H9 (cell line): ENCODE measurements at regions not wholly inside any gene's neighbourhood (a gene's known extent, or its start where the extent isn't known, plus 50 kb on each side); places are given as distances from the start of the nearest gene placed in this dataset.

Source experiments
- DNase-seq: peaks from one replicate; pipeline ENCODE4 v3.0.0-alpha.2; 2017
- H2AFZ ChIP-seq: one replicate; pipeline ENCODE4 v1.6.1; 2013; ENCODE audit warnings: mild to moderate bottlenecking, low read length, control low read depth, moderate library complexity
- H2AK5ac ChIP-seq: 2 replicates; pipeline ENCODE4 v1.6.1; 2013; ENCODE audit warnings: low read length, control low read depth, mixed read lengths; ENCODE audit not compliant: insufficient read length
- H2BK120ac ChIP-seq: one replicate; pipeline ENCODE4 v1.6.1; 2013; ENCODE audit warnings: low read depth, mild to moderate bottlenecking, low read length, control low read depth, inconsistent platforms; ENCODE audit not compliant: poor library complexity, severe bottlenecking
- H2BK12ac ChIP-seq: 2 replicates; pipeline ENCODE4 v1.6.1; 2013; ENCODE audit warnings: low read length, control low read depth, mixed read lengths, low read depth; ENCODE audit not compliant: insufficient read length
- H2BK15ac ChIP-seq: 2 replicates; pipeline ENCODE4 v1.6.1; 2013; ENCODE audit warnings: low read depth, low read length, control low read depth
- H2BK20ac ChIP-seq: one replicate; pipeline ENCODE4 v1.6.1; 2013; ENCODE audit warnings: low read depth, mild to moderate bottlenecking, low read length, control low read depth, inconsistent platforms; ENCODE audit not compliant: poor library complexity, severe bottlenecking
- H2BK5ac ChIP-seq: 2 replicates; pipeline ENCODE4 v1.6.1; 2013; ENCODE audit warnings: low read length, control low read depth, mixed read lengths; ENCODE audit not compliant: insufficient read length
- H3K14ac ChIP-seq: 2 replicates; pipeline ENCODE4 v1.6.1; 2013; ENCODE audit warnings: low read length, control low read depth; ENCODE audit not compliant: insufficient read depth
- H3K18ac ChIP-seq: 2 replicates; pipeline ENCODE4 v1.6.1; 2013; ENCODE audit warnings: low read depth, mild to moderate bottlenecking, mixed read lengths, low read length, control low read depth; ENCODE audit not compliant: insufficient read length
- H3K23ac ChIP-seq: 2 replicates; pipeline ENCODE4 v1.6.1; 2013; ENCODE audit warnings: low read length, control low read depth, mixed read lengths, low read depth; ENCODE audit not compliant: insufficient read length
- H3K23me2 ChIP-seq: 2 replicates; pipeline ENCODE4 v1.6.1; 2013; ENCODE audit warnings: low read depth, mild to moderate bottlenecking, mixed read lengths, low read length, control low read depth; ENCODE audit not compliant: insufficient read length, poor library complexity, severe bottlenecking
- H3K27ac ChIP-seq: 2 replicates; pipeline ENCODE4 v1.5.1; 2013; ENCODE audit warnings: low read length, control low read depth, mixed read lengths, low read depth; ENCODE audit not compliant: insufficient read length
- H3K27me3 ChIP-seq: 2 replicates; pipeline ENCODE4 v1.6.1; 2013; ENCODE audit warnings: low read length, control low read depth, inconsistent platforms; ENCODE audit not compliant: insufficient read depth
- H3K4ac ChIP-seq: 2 replicates; pipeline ENCODE4 v1.6.1; 2013; ENCODE audit warnings: low read depth, mild to moderate bottlenecking, control low read depth, inconsistent platforms, low read length, moderate library complexity
- H3K4me1 ChIP-seq: 2 replicates; pipeline ENCODE4 v1.6.1; 2013; ENCODE audit warnings: low read length, control low read depth, inconsistent platforms; ENCODE audit not compliant: insufficient read depth
- H3K4me2 ChIP-seq: 2 replicates; pipeline ENCODE4 v1.6.1; 2013; ENCODE audit warnings: low read length, control low read depth, mixed read lengths; ENCODE audit not compliant: insufficient read length, insufficient read depth
- H3K56ac ChIP-seq: 2 replicates; pipeline ENCODE4 v1.6.1; 2013; ENCODE audit warnings: low read depth, mild to moderate bottlenecking, mixed read lengths, low read length, control low read depth; ENCODE audit not compliant: insufficient read length
- H3K79me1 ChIP-seq: 2 replicates; pipeline ENCODE4 v1.6.1; 2013; ENCODE audit warnings: low read depth, mild to moderate bottlenecking, moderate library complexity, low read length, control low read depth, inconsistent platforms; ENCODE audit not compliant: insufficient read depth, poor library complexity, severe bottlenecking
- H3K79me2 ChIP-seq: 2 replicates; pipeline ENCODE4 v1.6.1; 2013; ENCODE audit warnings: low read length, control low read depth, inconsistent platforms; ENCODE audit not compliant: insufficient read depth
- H3K9ac ChIP-seq: 2 replicates; pipeline ENCODE4 v1.6.1; 2013; ENCODE audit warnings: low read length, control low read depth, mixed read lengths; ENCODE audit not compliant: insufficient read length; ENCODE audit errors: extremely low read depth
- H3K9me3 ChIP-seq: one replicate; pipeline ENCODE4 v1.6.1; 2013; ENCODE audit warnings: low read depth, low read length, inconsistent platforms; ENCODE audit not compliant: control insufficient read depth
- H3T11ph ChIP-seq: one replicate; pipeline ENCODE4 v1.6.1; 2013; ENCODE audit warnings: mild to moderate bottlenecking, low read length, control low read depth, inconsistent platforms
- H4K20me1 ChIP-seq: one replicate; pipeline ENCODE4 v1.6.1; 2013; ENCODE audit not compliant: control insufficient read depth, insufficient read length, insufficient read depth
- H4K5ac ChIP-seq: 2 replicates; pipeline ENCODE4 v1.6.1; 2013; ENCODE audit warnings: low read depth, mild to moderate bottlenecking, mixed read lengths, low read length, control low read depth; ENCODE audit not compliant: insufficient read length
- H4K8ac ChIP-seq: replicated peaks from 2 replicates; pipeline ENCODE4 v1.6.1; 2013; ENCODE audit warnings: low read length, control low read depth, mixed read lengths, low read depth; ENCODE audit not compliant: insufficient read length
- H4K91ac ChIP-seq: 2 replicates; pipeline ENCODE4 v1.6.1; 2013; ENCODE audit warnings: low read depth, mild to moderate bottlenecking, moderate library complexity, mixed read lengths, low read length, control low read depth; ENCODE audit not compliant: insufficient read length
- H3K27ac Mint-ChIP-seq, 3 experiments: 2 replicates in 2 of 3; 3 replicates in 1 of 3; pipeline ENCODE4 v1.8.0; 2020 to 2021; ENCODE audit warnings: mixed read lengths in 3 of 3, mild to moderate bottlenecking in 1 of 3, moderate library complexity in 1 of 3
- H3K27me3 Mint-ChIP-seq: 2 replicates; pipeline ENCODE4 v1.8.0; 2021; ENCODE audit warnings: low read depth, mild to moderate bottlenecking, moderate library complexity, mixed read lengths
- H3K36me3 Mint-ChIP-seq, 3 experiments: 2 replicates in 2 of 3; 3 replicates in 1 of 3; pipeline ENCODE4 v1.8.0; 2020 to 2021; ENCODE audit warnings: low read depth in 3 of 3, mixed read lengths in 3 of 3; ENCODE audit not compliant: insufficient read depth in 1 of 3
- H3K4me1 Mint-ChIP-seq, 2 experiments: 2 replicates each; pipeline ENCODE4 v1.8.0; 2020; ENCODE audit warnings: mixed read lengths in 2 of 2
- H3K4me3 Mint-ChIP-seq, 2 experiments: 2 replicates in 1 of 2; 3 replicates in 1 of 2; pipeline ENCODE4 v1.8.0; 2020 to 2021; ENCODE audit warnings: mild to moderate bottlenecking in 2 of 2, mixed read lengths in 2 of 2, moderate library complexity in 1 of 2
- H3K9me3 Mint-ChIP-seq, 2 experiments: 2 replicates in 1 of 2; 3 replicates in 1 of 2; pipeline ENCODE4 v1.8.0; 2020; ENCODE audit warnings: mild to moderate bottlenecking in 2 of 2, mixed read lengths in 2 of 2, moderate library complexity in 1 of 2
- CTCF ChIP-seq: fragments of 200-600 bp; sonication (generic); conservative IDR thresholded peaks from 3 replicates; pipeline ENCODE4 v1.8.0; 2021; ENCODE audit warnings: antibody characterized with exemption, mild to moderate bottlenecking
- WGBS: extraction: QIAGEN DNeasy Blood & Tissue Kit; methylation state at CpG from one replicate; pipeline ENCODE4 v1.1.7; 2013; ENCODE audit warnings: missing lambda C conversion rate, low lambda C conversion rate, mixed read lengths; ENCODE audit not compliant: insufficient read length; ENCODE audit errors: extremely low coverage; 5-methylcytosine and 5-hydroxymethylcytosine counted together

GRCh38 chr14:104314251-104314941 is 176.0 kb downstream of the KIF26A start:
- H3K4me1 ChIP-seq: no peaks in the 10 kb centered on the region
- no peak overlapping the region for H2AFZ ChIP-seq
- H3K18ac ChIP-seq: no peak overlapping the region
- no peak overlapping the region for H4K5ac ChIP-seq
- no peaks in the 10 kb centered on the region for H3K27me3 ChIP-seq
- H3K4ac ChIP-seq: no peak overlapping the region
- H2AK5ac ChIP-seq: no peak overlapping the region
- no peaks in the 10 kb centered on the region; a peak in 1 of 4 replicates for H3K4me1 Mint-ChIP-seq
- H3T11ph ChIP-seq: no peak overlapping the region
- WGBS: no CpG with 5 or more reads among the region's 19 CpGs
- H2BK20ac ChIP-seq: no peak overlapping the region
- no peak overlapping the region for H2BK15ac ChIP-seq
- no peak overlapping the region for H2BK12ac ChIP-seq
- H3K27ac Mint-ChIP-seq: no peak overlapping the region
- H3K79me1 ChIP-seq: no peaks in the 10 kb centered on the region
- no peaks in the 10 kb centered on the region for H3K79me2 ChIP-seq
- TF ChIP-seq CTCF: no peak
- H3K9me3 Mint-ChIP-seq: peaks cover 9 to 12% of the 10 kb centered on the region in 2 experiments
- no peak overlapping the region; the same call in 1 of the 2 replicates for H3K14ac ChIP-seq
- H3K9ac ChIP-seq: no peak overlapping the region
- 0 out of 7 replicates have a peak, but pooled peaks cover 0 to 2% (median 0%) of the 10 kb centered on the region in 3 experiments for H3K36me3 Mint-ChIP-seq
- no peaks in the 10 kb centered on the region for H3K9me3 ChIP-seq
- peaks cover 4% of the 10 kb centered on the region; the same call in 1 of the 2 replicates for H3K27me3 Mint-ChIP-seq
- no peak overlapping the region for H2BK120ac ChIP-seq
- H2BK5ac ChIP-seq: no peak overlapping the region
- H4K20me1 ChIP-seq: no peaks in the 10 kb centered on the region
- H3K4me3 Mint-ChIP-seq: no peak overlapping the region
- no peak overlapping the region for H4K91ac ChIP-seq
- peak; percentile 23 for DNase-seq
- no peak overlapping the region for H3K4me2 ChIP-seq
- H4K8ac ChIP-seq: no peak overlapping the region
- H3K56ac ChIP-seq: no peak overlapping the region
- H3K23me2 ChIP-seq: no peaks in the 10 kb centered on the region
- no peak overlapping the region for H3K23ac ChIP-seq
- no peak overlapping the region for H3K27ac ChIP-seq
